ENCODE measurements at regions not wholly inside any gene's neighbourhood (a gene's known extent, or its start where the extent isn't known, plus 50 kb on each side); places are given as distances from the start of the nearest gene placed in this dataset.

- TF ChIP-seq EZH2 (IDR thresholded peaks at IDR 0.05; ENCODE audit: low read length, missing control alignments) (no peak), CTCF (conservative IDR thresholded peaks at IDR 0.05 in 1 of 2, IDR thresholded peaks at IDR 0.05 in 1 of 2; ENCODE audit: low read depth in 1 of 2, low read length in 2 of 2) (no peak)
Observed at GRCh38 chr3:127045435-127046045, 62.6 kb downstream of the PLXNA1 start.

Data from fibroblast of lung (primary cell).